Jurkat, Clone E6-1 (cell line): ENCODE measurements at regions not wholly inside any gene's neighbourhood (a gene's known extent, or its start where the extent isn't known, plus 50 kb on each side); places are given as distances from the start of the nearest gene placed in this dataset.

ENCODE experiments used
- DNase-seq: peaks from one replicate; pipeline ENCODE4 v3.0.0-alpha.2; 2011; ENCODE audit warnings: low read depth, low spot score
- H3K4me3 ChIP-seq: 2 replicates; pipeline ENCODE4 v1.5.1; 2011; ENCODE audit warnings: mild to moderate bottlenecking, low read length, control low read depth, moderate library complexity

DNA sequence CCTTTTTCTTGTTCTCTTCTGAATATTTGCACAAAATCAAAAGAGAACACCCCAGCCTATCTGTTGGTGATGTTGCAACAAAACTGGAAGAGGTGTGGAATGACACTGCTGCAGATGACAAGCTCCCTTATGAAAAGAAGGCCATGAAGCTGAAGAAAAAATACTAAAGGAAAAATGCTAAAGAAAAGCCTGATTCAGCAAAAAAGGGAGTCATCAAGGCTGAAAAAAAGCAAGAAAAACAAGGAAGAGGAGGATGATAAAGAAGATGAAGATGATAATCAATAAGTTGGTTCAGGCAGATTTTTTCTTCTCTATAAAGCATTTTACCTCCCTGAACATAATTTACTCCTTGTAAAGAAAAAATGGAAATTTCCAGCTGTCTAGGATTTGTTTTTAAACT lies 1538.8 kb downstream of the RPA4 start:
- H3K4me3 ChIP-seq: no peak overlapping the region
- DNase-seq: no peak

DNA sequence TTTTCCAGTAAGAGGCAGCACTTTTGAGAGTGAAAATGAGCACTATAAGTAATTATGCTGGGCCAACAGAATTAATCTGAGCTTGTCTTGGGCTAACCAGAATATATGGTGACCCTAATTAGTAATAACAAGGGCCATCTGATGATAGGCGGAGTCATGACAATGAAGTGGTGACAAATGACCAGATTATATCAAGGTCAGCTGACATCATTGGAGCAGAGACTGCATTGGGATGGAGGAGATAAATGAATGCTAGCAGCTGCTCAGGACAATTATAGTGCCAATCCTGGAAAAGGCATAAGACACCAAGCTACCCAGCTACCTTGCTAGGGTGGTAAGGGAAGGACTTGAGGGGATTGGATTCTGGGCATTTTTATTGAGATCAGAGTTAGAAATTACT lies 1548.7 kb downstream of the RPA4 start:
- DNase-seq: no peak

DNA sequence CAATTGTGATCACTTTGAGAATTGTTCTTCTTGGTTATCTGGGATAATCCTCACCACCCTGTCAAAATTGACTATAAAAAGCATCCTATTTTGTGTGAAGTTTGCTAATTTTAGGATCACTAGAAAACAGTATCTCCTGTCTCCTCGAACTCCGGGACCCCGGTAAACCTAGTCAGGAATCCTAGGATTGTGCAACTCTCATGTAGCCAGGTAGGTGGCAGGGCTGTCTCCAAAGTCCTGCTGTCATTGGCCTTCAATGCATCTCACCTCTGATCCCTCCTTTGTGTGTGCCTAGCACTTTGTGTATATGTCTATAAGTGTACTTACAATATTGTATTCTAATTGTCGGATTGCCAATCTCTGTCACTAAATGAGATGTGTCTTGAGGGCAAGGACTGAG lies 1564.8 kb downstream of the RPA4 start:
- H3K4me3 ChIP-seq: no peak overlapping the region

More for the DNA sequence above, 1548.7 kb downstream of the RPA4 start:
- no peak overlapping the region for H3K4me3 ChIP-seq

DNA sequence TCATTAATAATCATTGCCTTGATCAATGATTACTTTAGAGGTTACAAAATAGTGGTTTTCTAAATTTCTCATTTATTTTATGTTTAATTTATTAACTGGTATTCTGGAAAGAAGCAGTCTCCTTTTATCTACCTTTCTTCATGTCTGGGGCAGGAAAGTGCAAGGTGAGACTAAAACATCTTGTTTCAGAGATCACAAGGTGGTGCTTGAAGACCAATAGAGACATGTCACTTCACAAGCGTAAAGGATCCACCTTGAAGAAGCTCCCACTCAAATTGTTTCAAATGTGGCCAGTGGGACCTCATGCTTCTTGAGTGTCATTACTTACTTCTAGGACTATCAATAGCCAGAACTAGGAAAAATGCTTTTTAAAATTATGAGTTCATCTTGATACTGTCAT lies 1568.7 kb downstream of the RPA4 start:
- no peak overlapping the region for H3K4me3 ChIP-seq
- DNase-seq: no peak

More for the DNA sequence above, 1564.8 kb downstream of the RPA4 start:
- no peak for DNase-seq

DNA sequence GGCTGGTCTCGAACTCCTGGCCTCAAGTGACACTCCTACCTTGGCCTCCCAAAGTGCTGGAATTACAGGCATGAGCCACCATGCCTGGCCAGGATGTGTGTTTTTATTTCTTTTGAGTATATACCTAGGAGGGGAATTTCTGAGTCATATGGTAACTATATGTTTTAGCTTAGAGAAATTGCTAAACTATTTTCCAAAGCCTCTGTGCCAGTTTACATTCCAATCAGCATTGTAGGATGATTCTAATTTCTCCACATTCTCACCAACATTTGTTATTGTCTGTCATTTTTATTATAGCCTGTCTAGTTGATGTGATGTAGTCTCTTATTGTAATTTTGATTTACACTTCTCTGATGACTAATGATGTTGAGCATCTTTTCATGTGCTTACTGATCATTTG lies 1576.0 kb downstream of the RPA4 start:
- no peak overlapping the region for H3K4me3 ChIP-seq
- no peak for DNase-seq

DNA sequence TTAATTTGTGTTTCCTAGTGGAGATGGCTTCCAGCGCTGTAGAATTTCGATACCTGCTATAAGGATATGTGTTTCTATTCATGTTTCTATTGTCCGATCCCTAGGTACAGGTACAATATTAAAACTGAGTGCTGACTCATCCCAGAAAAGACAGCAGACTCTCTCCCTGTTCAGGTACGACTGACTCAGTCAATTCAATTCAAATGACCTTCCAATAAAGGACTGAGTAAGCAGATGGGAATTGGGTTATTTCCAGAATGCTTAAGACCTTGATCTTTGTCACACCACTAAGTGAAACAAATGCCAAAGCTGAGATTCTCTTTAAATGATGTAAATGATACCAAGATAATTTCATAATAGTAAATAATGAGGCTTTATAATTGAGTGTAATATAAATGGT lies 1596.9 kb downstream of the RPA4 start:
- H3K4me3 ChIP-seq: no peak overlapping the region
- no peak for DNase-seq

DNA sequence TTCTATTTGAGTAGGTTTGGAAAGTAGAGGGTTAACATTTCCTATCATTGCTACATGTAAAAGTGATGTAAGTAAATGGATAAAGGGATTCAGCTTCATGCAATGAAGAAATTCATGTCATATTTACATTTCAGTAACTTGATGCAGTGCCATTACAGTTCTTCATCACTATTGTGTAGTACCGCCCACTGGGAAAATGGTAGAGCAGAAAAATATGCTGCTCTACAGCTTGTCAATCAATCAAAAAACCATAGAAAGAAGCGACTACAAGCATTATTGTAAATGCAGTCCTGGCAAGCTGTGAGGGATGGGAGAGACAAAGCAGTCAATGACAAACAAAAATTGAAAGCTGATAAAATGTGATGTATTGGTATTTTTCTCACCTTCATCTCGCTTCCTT lies 1597.9 kb downstream of the RPA4 start:
- H3K4me3 ChIP-seq: no peak overlapping the region
- no peak for DNase-seq

DNA sequence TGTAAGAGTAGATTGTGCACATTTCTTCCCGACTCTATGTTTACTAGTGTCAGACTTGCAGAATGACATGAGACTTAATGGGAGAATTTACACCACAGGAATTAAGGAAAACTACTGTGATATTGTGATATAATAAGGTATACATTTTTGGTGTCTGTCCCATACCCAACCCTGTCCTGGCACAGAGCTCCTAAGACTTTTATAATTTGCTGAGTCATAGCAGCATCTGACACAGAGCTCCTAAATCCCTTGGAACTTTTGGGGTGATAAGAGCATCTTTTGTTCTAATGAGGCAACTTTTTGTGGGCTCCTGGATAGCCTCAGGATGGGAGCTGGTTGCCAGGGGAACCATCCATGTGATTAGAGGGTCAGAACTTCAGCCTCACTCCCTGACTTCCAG lies 1607.0 kb downstream of the RPA4 start:
- DNase-seq: no peak
- H3K4me3 ChIP-seq: no peak overlapping the region

DNA sequence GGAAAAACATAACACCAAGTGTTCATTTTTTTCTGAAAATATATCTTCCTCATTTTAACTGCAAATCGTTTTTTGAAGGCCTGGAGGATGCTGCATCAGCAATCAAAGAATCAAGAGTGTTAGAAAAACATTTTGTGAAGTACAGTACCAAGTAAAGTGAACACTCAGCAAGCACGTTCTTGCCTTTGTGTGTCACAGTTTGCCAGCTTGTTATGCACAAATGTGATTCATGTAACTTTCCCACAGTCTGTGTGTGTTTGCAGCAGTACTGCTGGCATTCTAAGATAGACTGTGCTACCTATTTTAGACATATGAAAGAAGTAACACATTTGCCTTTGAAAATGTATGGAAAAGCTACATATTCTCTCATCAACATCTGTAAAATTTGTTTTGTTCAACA lies 1617.7 kb downstream of the RPA4 start:
- H3K4me3 ChIP-seq: no peak overlapping the region
- DNase-seq: no peak

DNA sequence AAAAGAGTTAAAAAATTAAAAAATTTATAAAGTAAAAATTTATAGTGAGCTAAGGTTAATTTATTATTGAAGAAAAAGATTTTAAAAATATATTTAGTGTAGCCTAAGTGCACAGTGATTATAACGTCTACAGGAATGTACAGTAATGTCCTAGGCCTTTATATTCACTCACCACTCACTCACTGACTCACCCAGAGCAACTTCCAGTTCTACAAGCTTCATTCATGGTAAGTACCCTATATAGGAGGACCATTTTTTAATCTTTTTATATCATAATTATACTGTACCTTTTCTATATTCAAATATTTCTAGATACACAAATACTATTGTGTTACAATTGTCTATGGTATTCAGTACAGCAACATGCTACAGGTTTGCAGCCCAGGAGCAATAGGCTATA lies 1623.2 kb downstream of the RPA4 start:
- no peak overlapping the region for H3K4me3 ChIP-seq
- no peak for DNase-seq

DNA sequence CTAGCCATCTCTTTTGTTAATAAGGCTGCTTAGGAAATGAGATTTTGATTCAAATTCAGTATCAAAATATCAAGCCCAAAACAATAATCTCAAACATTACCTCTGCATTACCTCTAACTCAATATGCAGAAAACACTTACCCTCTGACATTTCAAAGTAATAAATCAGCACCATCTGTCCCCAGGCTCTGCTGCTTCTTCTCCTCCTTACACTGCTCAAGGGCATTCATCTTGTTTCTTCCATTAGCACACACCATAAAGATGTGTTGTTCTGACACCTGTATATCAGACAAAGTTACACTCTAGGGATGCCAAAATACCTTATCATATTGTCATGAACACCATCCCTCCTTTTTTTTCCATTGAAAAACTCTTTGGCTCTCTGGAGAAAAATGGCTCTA lies 1630.3 kb downstream of the RPA4 start:
- no peak overlapping the region for H3K4me3 ChIP-seq

DNA sequence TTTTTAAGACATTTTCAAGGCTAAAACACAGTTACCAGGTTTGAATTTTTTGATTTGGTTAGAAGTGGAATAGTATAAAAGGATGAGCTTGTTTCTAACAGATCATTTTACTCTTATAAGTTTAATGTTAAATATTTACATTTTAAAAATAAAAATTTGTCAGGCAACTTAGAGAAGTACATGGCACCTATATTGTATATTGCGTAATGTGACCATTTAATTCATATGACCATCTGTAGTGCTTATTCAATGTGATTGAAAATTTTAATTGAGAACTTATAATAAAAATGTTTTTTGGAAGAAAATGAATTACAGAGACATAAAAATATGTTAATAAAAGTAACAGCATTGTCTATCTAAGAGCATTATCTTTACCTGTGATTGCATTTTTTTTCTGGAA lies 1632.4 kb downstream of the RPA4 start:
- DNase-seq: no peak
- no peak overlapping the region for H3K4me3 ChIP-seq

More for the DNA sequence above, 1630.3 kb downstream of the RPA4 start:
- no peak for DNase-seq

DNA sequence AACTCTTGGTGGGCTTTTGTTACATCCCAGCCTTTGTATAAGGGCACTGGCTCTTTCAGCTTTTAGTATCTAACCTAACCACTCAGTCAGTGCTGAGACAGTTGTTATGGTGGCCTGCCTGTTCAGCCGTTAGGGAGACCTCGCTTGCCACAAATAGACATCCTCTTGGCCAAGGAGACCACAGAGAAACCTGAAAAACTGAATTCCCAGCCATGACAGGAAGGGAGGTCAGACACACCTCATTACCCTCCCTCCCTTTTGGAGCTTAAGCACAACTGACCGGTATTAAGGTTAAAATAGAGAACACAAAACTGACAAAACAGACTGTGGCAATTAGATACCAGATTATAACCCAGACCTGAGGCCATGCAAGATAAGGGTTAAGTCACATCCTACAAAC lies 1639.3 kb downstream of the RPA4 start:
- no peak for DNase-seq
- no peak overlapping the region for H3K4me3 ChIP-seq

DNA sequence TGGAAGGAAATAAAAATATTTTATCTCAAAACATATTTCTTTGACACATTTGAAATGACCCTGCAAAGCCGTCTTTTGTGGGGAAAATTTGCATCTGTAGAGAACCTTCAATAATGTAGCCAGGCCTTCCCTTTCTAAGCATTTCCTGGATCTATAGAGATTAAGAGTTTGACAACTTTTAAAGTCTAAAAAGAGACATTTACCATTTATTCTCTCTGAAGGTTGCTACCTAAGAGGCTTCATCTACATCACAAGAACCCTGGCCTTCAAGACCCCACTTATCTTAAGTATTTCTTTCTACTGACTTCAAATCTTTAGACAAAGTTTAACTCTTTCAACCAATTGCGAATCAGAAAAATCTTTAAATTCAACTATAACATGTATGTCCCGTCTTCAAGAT lies 1639.8 kb downstream of the RPA4 start:
- no peak for DNase-seq
- no peak overlapping the region for H3K4me3 ChIP-seq

DNA sequence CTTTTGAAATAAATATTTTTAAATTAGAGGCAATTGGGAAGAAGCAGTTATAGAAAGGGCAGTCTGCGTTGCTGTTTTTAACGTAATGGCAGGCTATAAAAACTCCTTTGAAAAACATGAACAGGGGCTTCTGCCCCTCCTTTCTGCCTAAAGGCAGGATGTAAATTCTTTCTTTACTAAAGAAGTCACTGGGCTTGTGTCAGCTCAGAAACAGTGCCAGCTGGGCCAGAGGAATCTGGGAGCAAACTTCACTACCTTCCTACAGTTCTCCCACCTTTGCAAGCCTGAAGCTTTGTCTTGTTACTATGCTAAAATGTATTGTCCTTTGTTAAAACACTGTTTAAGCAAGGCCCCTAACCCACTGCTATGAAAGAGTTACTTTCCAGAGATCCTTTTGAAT lies 1664.8 kb downstream of the RPA4 start:
- DNase-seq: no peak

DNA sequence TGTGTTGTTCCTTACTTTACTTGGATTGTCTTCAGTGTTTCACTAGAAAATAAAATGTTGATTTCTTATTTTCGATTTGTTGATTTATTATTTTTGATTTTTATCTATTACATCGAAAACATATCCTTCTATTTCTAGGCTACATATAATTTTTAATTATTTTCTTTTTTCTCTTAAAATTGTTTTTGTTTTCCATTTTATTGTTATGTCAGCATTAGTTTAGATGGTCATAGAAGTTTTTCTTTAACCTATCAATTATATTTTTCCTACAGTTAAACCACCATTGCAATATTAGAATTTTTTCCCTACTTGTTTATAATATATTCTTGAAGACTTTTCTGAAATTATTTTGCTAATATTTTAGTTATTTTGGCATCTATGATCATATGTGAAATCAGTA lies 1685.1 kb downstream of the RPA4 start:
- no peak overlapping the region for H3K4me3 ChIP-seq
- DNase-seq: no peak

More for the DNA sequence above, 1664.8 kb downstream of the RPA4 start:
- H3K4me3 ChIP-seq: no peak overlapping the region

DNA sequence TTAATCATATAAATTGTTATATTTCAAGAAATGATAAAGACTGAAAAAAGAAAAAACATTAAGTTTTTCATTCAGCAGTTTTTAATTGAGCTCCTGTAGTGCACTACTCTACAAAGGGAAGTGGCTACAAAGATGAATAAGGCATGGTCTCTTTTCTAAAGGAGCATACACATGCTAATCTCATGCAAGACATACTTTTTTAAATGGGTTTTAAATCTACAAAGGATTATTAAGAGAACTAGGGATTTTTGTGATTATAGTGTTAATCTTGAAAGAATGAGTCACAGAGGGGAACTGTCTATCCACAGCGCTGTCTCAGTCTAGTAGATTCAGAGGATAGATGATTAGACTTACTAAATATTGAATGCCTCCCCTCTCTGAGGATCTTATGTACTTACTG lies 1722.2 kb downstream of the RPA4 start:
- DNase-seq: no peak
- H3K4me3 ChIP-seq: no peak overlapping the region

DNA sequence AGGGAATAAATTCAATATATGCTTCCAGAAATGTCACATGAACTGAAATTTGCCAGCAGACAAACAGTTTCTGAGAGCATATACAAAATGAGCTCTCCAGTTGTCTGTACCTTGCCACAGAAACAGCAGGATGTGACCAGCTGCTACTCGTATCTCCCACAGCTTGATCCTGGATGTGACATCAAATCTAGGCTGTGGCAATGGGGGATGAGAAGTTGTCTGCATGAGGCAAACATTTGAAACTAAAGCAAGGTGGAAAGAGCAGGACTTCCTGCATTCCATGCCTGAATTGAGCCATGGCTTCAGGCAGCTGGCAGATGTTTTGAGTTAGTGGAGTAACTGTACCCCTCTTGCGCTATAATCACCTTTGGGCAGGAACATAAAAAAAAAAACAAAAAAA lies 1724.0 kb downstream of the RPA4 start:
- no peak for DNase-seq
- no peak overlapping the region for H3K4me3 ChIP-seq

DNA sequence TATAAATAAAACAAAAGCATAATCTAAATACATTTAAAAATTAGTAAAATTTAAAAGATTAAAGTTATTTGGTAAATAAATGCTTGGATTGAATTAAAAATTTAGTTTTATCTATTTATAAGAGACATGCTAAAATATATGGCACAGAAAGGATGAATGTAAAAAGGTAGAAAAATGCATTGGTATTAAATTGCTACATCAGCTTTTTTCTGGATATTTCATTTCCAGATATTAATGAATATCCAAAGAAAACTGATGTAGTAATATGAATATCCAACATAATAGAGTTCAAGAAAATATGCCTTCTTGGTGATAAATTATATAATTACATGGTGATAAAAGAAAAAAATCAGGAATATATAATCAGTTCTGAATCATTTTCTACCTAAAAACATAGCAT lies 1743.9 kb downstream of the RPA4 start:
- H3K4me3 ChIP-seq: no peak overlapping the region
- DNase-seq: no peak

DNA sequence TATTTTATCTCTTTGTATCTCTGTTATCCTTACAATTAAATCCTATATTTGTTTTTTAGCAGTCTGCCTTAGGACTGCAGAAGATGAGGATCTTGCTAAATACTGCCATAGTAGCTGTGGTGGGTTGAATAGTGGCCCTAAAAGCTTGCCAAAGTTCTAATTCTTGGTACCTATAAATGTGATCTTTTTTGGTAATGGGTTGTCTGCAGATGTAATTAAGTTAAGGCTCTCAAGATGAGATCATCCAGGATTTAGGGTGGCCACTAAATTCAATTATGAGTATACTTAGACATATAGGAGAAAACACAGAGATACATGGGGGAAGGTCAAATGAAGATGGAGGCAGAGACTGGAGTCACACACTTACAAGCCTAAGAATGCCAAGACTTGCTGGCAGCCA lies 1753.7 kb downstream of the RPA4 start:
- H3K4me3 ChIP-seq: no peak overlapping the region
- no peak for DNase-seq

DNA sequence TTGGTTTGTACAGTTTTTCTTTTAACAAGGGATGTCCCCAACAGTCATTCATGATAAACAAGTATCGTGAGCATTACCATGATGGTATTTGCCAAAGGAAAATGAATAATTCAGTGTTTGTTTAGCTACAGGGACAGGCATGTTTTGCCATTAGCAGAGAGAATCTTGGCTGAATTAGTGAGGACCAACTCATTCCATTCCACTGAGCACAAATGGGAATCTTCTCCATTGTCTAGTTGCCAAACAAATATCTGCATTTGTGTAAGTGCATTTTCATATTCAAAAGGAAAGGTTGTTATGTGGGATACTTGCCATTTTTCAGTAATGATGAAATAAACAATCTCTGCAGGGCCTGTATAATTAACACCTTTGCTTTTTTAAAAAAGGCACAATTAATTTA lies 1762.6 kb downstream of the RPA4 start:
- H3K4me3 ChIP-seq: no peak overlapping the region
- DNase-seq: no peak

DNA sequence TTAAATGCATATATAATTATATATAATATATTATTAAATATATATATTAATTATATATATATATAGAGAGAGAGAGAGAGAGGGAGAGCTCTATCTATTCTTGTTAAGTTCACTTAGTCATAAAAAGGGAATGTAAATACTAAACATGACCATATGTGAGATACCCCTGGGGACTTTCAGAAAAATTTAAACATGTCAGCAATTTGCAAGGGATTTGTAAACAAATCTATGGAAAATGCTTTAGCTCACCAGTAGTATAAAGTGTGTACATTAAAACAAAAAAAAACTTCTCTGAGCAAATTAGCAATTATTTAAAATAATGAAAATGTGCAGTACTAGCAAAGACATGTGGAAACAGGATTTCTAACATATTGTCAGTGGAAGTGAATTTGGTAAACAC lies 1755.5 kb downstream of the PCDH19 start:
- no peak overlapping the region for H3K4me3 ChIP-seq
- DNase-seq: no peak
